HG02981 (cell line): ENCODE measurements at regions not wholly inside any gene's neighbourhood (a gene's known extent, or its start where the extent isn't known, plus 50 kb on each side); places are given as distances from the start of the nearest gene placed in this dataset.
"Not testable (repeated sequence)": the region's sequence is repeated elsewhere in the genome, so short reads cannot be mapped to it uniquely, and the experiment has no call there.

Experiments used
- ATAC-seq: cut with Tn5 transposase; IDR thresholded peaks from one replicate; pipeline ENCODE4 v1.9.1; 2021; ENCODE audit warnings: mild to moderate bottlenecking, moderate library complexity; ENCODE audit not compliant: unreplicated experiment

- no peak for ATAC-seq
These were observed 319.1 kb downstream of the OXSM start for GRCh38 chr3:26108846-26109489.

GRCh38 chr3:26114851-26115250 is 325.0 kb downstream of the OXSM start:
- no peak for ATAC-seq

GRCh38 chr3:26118165-26118564 is 328.3 kb downstream of the OXSM start:
- ATAC-seq: peak; percentile 78

- ATAC-seq: no peak
These were observed 343.1 kb downstream of the OXSM start for GRCh38 chr3:26132942-26133341.

- no peak for ATAC-seq
These were observed 351.4 kb downstream of the OXSM start for GRCh38 chr3:26141296-26141695.

- ATAC-seq: no peak
These were observed 355.9 kb downstream of the OXSM start for GRCh38 chr3:26145769-26146168.

- not testable (repeated sequence) for ATAC-seq
These were observed 367.5 kb downstream of the OXSM start for GRCh38 chr3:26157428-26157827.

- ATAC-seq: no peak
These were observed 381.1 kb downstream of the OXSM start for GRCh38 chr3:26171006-26171405.

- ATAC-seq: no peak
These were observed 401.7 kb downstream of the OXSM start for GRCh38 chr3:26191556-26191955.

GRCh38 chr3:26193558-26193957 is 403.7 kb downstream of the OXSM start:
- ATAC-seq: no peak

- no peak for ATAC-seq
These were observed 406.9 kb downstream of the OXSM start for GRCh38 chr3:26196781-26197180.

- no peak for ATAC-seq
These were observed 408.7 kb downstream of the OXSM start for GRCh38 chr3:26198609-26199008.

GRCh38 chr3:26202169-26202568 is 412.3 kb downstream of the OXSM start:
- ATAC-seq: no peak

GRCh38 chr3:26205475-26205874 is 415.6 kb downstream of the OXSM start:
- no peak for ATAC-seq

GRCh38 chr3:26208201-26208600 is 414.4 kb upstream of the LRRC3B start:
- ATAC-seq: no peak

- no peak for ATAC-seq
These were observed 392.8 kb upstream of the LRRC3B start for GRCh38 chr3:26229801-26230200.

- no peak for ATAC-seq
These were observed 389.2 kb upstream of the LRRC3B start for GRCh38 chr3:26233374-26233773.

GRCh38 chr3:26236531-26236930 is 386.0 kb upstream of the LRRC3B start:
- no peak for ATAC-seq

- no peak for ATAC-seq
These were observed 385.4 kb upstream of the LRRC3B start for GRCh38 chr3:26237036-26237682.

- not testable (repeated sequence) for ATAC-seq
These were observed 378.0 kb upstream of the LRRC3B start for GRCh38 chr3:26244586-26244985.

- ATAC-seq: no peak
These were observed 377.3 kb upstream of the LRRC3B start for GRCh38 chr3:26245236-26245635.

- ATAC-seq: no peak
These were observed 375.7 kb upstream of the LRRC3B start for GRCh38 chr3:26246901-26247300.

GRCh38 chr3:26247712-26248111 is 374.9 kb upstream of the LRRC3B start:
- no peak for ATAC-seq
